Activated naive CD4-positive, alpha-beta T cell treated with anti-CD3 and anti-CD28 coated beads, Interleukin-2, amount 50 U/mL, for 16 hours (primary cell): ENCODE measurements at regions not wholly inside any gene's neighbourhood (a gene's known extent, or its start where the extent isn't known, plus 50 kb on each side); places are given as distances from the start of the nearest gene placed in this dataset.
"Not testable (repeated sequence)": the region's sequence is repeated elsewhere in the genome, so short reads cannot be mapped to it uniquely, and the experiment has no call there.

Experiments used
- DNase-seq: peaks from one replicate; pipeline ENCODE4 v3.0.0-alpha.2; 2020

DNA sequence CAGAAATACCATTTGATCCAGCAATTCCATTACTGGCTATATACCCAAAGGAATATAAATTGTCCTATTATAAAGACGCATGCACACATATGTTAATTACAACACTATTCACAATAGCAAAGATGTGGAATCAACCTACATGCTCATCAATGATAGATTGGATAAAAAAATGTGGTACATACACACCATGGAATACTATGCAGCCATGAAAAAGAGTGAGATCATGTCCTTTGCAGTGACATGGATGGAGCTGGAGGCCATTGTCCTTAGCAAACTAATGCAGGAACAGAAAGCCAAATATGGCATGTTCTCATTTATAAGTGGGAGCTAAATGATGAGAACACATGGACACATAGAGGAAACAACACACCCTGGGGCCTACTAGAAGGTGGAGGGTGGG, 78.3 kb upstream of the EED start:
- DNase-seq, result not testable (repeated sequence)

DNA sequence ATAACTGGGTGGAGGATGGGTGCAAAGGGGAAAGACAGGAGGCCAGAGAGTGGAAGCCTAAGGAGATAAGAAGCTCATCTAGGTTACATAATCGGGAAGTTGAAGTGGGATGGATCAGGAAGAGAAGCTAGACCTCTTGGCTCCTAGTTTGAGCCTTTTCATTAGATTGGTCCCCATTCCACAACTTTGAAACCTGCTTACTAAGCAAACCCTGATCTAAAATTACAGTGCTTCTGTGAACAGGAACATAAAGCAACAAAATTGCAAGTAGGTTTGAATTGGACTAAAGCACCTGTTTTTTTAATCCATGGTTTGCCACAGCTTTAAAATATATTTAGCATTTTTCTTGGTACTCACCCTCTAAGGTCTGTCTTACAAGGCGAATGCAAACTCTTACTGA, 80.4 kb upstream of the EED start:
- DNase-seq, result no peak

DNA sequence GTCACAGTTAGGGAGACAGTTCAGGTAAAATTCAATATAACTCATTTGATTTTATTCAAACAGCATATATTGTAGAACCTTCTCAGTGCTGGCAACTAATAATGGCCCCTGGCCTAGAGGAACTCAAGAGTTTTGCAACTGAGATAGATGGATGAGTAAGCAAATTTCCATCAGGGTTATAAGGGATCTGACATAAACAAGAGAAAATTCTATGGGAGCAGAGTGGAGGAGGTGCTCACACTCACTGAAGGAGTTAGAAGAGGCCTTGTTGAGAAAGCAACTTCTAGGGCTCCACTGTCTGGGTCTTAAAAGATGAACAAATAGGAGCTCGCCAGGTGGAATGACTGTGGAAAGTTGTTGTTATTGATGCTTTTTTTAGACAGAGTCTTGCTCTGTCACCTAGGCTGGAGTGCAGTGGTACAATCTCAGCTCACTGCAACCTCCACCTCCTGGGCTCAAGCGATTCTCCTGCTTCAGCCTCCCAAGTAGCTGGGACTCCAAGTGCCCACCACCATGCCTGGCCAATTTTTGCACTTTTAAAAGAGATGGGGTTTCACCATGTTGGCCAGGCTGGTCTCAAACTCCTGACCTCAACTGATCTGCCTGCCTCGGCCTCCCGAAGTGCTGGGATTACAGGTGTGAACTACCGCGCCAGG, 81.2 kb upstream of the EED start:
- not testable (repeated sequence) for DNase-seq

DNA sequence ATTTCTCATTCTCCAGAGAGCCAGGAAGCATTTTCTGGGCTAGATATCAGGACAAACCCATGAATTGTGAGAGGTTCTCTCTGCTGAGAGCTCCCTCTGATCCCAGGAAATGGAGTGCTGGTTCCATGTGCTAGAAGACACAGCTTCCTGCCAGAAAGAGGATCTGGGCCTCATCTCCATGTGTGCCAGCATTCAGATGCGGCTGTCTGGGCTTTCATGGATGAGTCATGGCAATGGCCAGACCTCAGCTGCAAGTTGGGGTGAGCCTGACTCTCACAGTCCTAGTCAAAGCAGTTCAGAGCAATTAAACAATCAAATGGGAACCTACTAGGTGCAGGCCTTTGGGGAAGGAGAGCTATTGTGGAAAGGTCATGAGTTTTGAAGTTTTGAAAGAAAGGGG, 82.3 kb upstream of the EED start:
- DNase-seq, result no peak

DNA sequence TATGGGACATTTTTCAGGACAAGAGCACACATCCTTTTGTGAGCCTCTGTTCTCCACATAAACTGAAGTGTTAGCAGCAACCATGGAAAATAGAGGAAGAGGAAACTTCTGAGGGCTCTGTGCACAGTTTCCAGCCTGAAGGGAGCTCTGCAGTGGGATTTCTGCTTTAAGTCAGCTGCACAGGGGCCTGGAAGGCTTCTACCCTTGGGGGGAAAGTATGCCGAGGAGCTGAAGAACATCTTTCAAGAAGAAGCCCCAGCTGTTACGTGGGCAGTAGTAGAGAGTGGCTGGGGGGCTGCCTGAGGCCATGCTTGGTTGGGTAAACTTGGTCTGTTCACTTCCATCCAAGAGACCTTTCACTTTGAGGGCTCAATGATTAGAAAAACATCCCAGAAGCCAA, 82.7 kb upstream of the EED start:
- DNase-seq, result no peak

DNA sequence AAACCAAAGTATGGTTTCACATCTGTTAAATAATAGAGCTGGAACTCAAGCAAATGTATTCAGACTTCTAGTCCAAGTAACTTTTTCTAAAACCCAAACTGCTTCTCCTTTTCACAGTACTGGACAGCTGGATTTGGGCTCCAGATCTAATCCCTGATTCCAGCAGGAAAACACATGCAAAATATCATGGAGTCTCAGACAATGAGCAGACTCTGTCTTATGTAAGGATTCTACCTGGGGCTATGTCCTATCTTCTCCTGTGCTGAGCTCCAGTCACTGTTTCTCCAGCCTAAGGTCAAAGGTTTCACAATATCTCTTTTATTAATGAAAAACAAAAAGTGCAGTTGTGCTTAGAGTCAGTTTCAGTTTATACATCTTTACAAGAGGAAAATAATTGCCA, 83.2 kb upstream of the EED start:
- DNase-seq, result no peak

DNA sequence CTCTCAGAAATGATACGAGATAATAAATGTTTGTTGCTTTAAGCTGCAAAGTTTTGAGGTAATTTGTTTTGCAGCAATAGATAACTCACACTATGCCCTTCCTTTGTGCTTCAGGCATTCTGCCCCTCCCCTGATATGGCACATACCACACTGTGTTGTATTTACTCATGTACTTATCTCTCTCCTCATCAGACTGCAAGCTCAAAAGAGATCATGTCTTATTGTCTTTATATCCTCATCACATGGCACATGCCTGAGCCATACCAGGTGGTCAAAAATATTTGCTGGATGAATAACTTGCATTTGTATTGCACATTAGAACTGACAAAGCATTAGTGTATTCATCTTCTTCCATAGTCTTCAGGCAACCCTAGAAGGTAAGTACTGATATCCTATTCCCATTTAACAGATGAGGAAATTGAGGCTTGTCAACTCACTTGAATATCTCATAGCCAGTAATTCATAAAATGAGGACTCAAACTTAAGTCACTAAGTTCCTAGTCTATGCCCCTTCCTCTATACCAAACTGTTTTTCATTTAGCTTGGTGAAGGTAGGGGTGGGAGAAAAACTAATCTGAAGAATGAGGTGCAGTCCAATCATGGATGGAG, 83.9 kb upstream of the EED start:
- DNase-seq, result no peak

DNA sequence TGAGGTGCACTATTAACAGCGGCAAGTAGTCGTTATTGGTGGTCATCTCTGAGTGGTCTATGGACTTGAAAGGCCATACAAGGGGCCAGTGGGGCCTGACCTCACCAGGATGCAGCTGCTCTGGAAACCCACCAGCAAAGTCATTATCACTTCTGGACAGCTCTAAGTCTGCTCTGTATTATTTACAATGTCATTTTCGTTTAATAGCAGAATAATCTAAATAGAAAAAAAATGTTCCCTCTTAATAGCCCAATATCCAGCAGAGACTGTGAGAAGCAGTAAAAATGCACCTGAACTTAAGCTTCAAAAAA, 85.0 kb upstream of the EED start:
- no peak for DNase-seq

DNA sequence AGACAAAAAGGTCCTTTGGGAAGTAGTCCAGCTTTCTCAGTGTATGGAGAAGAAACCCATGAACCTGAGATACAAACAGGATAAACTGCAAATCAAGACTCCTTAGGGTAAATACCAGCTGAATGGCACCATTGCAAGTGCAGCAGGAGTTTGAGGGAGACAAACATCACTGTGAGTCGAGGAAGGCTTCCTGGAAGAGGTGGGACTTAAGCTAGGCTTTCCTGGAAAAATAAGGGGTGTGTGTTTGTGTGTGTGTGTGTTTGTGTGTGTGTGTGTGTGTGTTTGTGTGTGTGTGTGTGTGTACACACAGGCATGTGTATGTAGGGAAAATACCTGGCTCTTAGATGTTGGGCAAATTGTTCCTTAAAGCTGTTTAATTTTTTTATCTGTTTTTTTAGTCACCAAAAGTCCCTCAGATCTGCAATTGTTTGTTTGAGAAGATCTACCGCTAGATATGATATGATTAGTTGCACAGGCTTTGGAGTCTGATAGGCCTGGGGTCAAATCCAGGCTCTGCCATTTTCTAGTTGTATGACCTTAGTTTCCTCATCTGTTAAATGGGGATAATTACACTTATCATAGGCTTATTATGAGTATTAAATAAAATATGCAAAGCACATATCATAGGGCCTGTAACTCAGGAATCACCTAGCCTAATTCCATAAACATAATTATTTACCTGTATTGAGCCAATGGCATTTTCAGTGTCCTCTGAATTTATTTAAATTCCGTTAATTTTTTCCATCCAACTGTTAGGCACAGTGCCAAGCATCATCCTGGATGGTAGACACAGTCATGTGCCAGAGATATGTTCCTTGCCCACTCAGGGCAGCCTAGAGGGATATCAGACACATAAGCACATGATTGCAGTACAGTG, 85.6 kb upstream of the EED start:
- DNase-seq, result no peak

DNA sequence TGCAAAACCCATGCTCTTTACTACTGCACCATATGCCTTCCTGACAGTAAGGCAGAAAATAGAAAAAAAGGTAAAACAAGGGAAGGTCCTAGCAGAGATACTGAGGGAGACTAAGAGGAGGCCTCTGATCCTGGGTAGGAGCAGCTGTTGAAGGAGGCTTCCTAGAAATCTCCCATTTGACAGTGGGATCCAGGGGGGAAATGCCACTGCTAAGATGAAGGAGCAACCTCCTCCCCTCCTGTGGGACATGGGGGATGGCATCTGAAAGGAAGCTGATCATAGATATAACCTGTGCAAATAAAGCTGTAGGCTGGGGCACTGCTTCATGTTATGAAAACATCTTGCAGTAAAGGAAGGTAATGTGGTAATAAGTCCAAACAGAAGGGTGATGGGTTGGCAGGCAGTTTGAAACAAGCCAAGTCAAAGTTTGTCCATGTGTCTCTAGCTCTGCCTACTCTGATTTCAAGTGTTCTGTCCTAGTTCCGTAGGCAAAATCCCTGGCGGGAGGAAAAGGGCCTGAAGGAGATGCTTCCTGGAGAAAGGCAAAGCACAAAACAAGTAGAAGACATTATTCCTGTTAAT, 86.7 kb upstream of the EED start:
- DNase-seq, result no peak

DNA sequence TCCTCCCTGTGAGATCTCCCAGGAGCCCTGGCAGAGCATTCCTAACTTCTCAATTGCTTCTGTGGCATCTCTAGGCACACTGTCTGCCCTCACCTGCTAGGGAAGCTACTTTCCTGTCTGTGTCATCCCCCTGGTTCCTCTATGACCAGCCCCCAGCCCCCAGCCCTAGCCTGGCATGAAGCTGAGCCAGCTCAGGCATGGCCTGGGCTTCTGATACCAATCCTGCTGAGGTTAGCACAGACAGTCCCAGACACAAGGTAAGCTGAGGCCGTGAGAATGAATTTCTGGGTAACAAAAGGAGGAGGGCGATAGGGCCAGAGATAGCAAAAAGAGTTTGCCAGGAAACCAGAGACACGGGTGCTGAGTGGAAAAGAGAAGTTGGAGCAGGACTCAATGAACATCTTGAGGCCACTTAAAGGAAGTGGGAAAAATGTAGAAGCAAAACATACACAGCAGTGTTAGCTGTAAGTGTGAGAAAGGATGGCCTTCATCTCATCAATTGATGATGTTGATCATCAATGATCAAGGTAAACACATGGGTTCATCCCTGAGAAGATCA, 87.6 kb upstream of the PICALM start:
- no peak for DNase-seq

DNA sequence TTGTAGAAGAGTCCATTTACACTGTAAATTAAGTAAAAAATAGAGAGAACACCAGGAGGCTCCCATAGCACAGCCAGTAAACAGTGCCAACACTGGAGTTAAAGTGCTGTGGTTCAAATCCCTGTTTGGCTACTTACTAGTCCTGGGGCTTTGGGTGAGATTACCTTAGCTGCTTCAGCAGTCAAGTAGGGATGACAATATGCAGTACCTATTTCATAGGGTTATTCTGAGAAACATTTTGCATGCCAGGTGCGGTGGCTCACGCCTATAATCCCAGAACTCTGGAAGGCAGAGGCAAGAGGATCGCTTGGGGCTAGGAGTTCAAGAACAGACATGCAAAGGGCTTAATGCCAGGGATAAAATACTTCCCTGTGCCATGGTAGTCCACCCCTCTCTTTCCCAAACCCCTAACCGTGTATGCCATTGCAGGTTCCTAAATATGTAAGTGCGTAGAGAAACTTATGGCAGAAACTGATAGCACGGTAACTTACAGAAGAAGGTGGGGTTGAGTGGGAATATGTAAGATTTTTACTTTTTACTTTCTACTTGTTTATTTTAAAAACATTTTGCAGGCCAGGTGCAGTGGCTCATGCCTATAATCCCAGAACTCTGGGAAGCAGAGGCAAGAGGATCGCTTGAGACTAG, 86.4 kb upstream of the PICALM start:
- DNase-seq, result no peak

DNA sequence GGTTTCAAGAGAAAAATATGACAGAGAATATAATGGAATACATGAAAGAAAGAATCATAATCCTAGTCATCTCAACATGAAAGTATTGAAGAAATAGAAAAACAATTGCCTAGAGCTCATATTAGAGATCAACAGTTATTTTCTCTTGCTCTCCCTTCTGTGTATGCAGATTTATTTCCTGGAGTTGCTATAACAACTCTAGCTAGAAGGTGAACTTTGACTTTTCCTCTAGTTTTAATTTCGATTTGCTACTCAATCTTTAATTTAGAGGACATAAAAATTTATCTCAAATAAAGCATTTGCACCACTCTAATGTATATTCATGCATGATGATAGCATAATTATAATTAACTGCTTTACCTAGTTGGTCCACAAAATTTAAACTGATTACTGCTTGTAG, 84.6 kb upstream of the PICALM start:
- DNase-seq, result no peak

DNA sequence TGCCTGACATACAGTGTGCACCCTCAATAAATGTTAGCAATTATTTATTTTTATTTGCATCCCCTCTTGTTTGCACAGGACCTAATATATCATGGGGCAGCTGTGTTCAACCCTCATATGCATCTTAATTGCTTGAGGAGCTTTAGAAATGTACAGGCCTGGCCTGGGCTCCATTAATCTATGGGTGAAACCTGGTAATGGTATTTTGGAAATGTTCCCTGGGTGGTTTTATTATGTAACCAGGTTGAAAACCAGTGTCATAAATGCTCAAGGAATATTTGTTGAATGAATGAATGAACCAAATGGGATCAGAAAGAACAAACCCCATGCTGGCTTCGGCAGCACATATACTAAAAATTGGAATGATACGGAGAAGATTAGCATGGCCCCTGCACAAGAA, 84.0 kb upstream of the PICALM start:
- no peak for DNase-seq

DNA sequence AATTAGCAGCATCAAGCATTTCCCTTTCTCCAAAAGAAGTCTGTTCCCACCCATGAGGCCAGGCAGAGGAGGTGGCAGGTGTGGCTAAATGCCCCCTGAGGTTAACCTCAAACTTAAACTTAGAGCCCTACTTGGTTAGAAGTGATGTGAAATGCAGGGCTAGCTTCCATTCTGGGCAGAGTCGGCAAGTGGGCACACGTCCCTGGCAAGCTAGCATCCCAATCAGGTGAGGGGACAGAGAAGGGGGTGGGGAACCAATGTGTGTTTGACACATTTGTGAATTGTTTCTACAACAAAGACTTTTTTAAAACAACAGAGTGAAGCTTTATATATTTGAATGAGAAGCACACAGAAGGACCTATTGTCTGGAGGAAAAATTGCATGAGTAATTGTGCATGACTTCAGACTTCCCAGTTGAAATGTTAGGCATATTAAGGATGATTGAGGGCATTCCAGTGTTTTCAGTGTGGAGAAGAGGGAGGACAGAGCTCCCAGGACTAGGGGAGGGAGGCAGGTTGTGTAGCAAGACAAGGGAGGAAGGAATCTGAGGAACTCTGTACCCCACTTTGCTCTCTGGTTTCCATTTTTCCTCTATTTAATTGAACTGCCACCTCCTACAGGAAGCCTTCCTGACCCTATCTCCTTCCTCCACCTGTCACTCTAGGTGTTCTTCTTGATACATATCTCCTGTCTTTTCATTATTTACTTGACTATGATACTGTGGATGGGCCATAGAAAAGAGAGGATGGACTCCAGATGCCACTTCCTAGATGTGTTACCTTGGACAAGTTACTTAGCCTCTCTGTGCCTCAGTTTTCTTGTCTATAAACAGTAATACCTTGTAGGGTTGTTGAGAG, 83.3 kb upstream of the PICALM start:
- DNase-seq, result no peak

DNA sequence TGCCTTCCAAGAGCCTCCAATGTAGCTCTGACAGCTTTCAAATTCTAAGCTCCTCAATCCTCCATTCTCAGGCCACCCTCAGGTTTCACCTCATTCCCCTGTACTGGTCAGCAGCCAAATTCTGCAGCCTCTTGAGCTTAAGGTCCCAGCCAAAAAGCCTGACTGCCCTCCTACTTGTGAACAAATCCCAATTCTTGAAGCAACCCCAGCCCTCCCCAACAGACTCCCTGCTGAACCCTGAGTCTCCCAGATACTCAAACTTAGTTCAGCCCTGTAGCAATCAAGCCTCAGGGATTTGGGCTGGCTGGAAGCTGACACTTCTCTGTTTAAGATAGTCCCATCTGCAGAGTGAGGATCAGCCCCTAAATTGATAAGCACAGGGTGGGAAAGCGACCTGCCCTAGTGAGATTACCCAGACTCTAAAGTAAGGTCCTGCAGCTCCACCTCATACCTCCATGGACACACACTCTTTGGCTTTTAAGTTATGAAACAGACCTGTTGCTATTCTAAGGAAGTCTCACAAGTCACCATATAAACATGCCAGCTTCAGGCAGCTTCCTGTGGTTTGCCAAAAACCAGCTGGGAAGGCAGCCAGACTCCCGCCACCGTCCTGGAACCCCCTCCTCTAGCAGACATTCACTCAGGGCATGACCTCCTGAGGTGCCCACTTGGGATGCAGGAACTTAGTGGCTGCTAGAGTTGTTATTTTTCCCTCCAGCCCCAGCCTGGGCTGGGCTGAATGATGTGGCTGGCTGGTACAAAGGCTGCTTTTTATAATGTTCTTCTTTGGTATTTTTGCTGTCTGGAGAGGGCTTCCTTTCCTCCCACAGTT, 82.5 kb upstream of the PICALM start:
- DNase-seq, result no peak

DNA sequence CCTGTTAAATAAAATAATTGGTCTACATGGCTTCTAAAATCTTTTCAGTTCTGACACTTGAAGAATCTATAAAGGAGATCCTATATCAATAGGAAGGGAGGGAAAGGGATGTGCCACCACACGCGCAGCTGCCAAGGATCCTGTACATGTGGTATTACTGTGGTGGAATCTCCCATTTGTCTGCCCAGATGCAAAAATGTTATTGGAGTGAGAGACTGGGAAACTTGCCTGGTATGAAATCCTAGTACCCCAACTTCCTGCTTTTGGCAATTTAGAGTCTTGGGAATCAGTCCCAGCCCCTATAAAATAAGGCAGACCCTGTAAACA, 81.9 kb upstream of the PICALM start:
- no peak for DNase-seq

DNA sequence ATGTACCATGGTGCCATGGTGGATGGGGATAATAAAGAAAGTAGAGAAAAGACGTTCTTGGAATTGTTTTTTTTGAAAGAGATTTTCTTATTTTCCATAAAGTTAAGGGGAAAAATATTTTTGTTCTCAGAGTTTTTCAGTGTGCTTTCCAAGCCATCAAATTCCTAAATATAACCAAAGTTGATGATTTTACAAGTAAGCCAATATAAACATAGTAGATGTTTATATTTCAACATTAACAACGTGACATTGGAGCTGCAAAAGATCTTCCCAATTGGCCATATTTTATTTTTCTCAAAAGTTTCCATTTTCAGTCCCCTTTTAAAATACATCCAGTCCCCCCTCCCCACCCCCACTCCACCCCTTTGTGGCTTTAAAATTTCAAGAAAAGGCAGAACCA, 80.9 kb upstream of the PICALM start:
- DNase-seq, result no peak

DNA sequence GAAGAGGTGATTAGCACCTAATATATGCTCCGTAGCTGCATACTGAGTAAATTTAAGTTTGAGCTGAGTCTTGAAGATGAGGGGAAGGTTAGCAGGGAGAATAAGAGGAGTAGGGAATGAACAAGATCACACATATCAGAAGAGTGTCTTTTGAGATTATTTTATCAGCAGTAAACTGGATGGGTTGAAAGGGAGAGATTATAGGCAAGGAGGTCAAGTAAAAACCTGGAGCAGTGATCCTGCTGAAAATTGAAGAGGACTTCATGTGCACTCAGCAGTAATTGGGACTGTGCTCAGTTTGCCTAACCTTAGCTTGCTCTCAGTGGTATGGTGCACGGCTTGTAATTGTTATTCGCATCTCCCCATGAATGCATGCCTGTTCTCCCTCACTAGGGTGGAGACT, 79.5 kb upstream of the PICALM start:
- DNase-seq, result no peak

DNA sequence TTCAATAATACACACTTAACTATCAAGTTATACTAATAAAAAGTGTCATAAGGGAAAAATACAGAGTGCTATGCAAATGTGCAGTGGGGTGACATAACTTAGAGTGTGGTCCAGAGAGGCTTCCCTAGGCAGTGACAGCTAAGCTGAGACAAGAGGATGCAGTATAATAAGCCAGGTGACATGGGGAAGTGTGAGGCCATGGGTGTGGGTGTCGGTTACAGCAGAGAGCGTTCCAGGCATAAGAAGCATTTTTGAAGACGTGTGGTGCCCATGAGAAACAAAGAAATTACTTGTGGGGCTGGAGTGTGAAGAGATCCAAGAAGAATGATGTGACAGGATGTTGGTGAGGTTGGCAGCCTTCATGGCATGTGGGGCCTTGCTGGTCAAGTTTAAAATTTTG, 78.1 kb upstream of the PICALM start:
- no peak for DNase-seq

DNA sequence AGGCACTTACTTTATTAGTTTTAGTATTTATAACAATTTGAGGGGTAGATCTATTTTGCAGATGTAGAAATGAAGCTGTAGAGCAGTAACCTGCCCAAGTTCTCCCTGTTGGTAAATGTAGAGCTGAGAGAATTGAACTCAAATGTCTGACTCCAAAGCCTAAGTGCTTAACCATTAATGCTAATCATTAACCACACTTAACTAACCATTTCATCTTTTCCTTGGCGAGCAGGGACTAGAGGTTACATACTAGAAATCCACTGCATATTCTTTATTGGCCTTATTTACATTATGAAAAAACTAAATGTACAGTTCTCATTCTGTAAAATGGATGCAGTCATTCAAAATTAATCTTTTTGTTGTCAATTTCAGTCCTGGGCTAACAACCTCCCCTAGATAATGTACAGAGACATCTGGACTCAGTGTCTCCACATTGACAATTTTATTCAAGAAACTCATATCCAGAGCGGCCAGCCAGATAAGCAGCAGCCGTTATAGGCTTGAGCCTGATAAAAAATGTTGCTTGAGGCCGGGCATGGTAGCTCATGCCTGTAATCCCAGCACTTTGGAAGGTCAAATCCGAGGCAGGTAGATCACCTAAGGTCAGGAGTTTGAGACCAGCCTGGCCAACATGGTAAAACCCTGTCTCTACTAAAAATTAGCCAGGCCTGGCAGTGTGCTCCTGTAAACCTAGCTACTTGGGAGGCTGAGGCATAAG, 76.7 kb upstream of the PICALM start:
- DNase-seq, result no peak
